T-helper 1 cell treated with Interleukin-12 subunit alpha and Interleukin-12 subunit beta and Interleukin-4 antibody, amounts not matched to agents 30 ng/mL and 1 ng/mL, for 36 hours (primary cell): ENCODE measurements at regions not wholly inside any gene's neighbourhood (a gene's known extent, or its start where the extent isn't known, plus 50 kb on each side); places are given as distances from the start of the nearest gene placed in this dataset.

ENCODE experiments used
- intact Hi-C: fragments of 100-400 bp; cut with micrococcal nuclease; formaldehyde crosslinking; loops from one replicate; pipeline ENCODE4 v1.15.1; 2024

DNA sequence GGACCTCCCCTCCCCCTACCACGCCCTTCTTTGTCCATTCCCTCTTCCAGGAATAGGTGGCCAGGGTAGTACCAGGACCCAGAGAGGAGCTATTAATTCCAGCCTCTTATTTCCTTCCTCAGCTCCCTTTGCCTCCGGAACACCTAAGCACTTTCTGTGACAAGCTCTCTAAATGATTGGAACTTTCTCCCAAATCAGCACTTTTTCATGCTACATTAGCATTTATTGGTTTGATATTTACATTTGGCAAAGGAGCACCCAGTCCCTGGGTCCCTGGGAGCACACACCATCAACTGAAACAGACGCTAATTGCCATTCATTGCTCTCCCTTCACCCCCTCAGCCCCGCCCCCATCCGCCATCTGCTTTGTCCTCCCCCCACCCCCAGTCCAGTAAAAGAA is 182.0 kb upstream of the BCOR start:
- intact Hi-C loops, result loop anchor here (2.0 to 5.0 kb wide), 3 partner anchors 425 to 1082 kb away; no protein-coding TSS in a partner anchor

DNA sequence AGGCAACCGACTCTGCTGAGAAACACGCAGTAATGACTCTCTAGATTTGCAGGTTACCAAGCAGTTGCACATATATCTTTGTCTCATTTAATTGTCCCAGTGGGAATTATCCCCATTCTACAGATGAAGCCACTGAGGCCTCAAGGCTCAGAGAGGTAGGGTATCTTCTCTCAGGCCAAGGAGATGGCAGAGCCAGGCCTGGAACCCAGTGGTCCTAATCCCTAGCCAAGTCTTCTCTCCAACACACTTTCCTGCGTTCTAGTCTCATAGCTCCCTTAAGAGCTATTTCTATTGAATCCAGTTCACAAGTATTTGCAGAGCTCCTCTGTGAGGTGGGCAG is 181.3 kb upstream of the BCOR start:
- intact Hi-C loops, result loop anchor here (2.0 kb wide), 1 partner anchor 424 kb away; no protein-coding TSS in a partner anchor

GRCh38 chrX:40278340-40279090 is 180.8 kb upstream of the BCOR start:
- intact Hi-C loops, result loop anchor here (2.0 kb wide), 1 partner anchor 424 kb away; no protein-coding TSS in a partner anchor

DNA sequence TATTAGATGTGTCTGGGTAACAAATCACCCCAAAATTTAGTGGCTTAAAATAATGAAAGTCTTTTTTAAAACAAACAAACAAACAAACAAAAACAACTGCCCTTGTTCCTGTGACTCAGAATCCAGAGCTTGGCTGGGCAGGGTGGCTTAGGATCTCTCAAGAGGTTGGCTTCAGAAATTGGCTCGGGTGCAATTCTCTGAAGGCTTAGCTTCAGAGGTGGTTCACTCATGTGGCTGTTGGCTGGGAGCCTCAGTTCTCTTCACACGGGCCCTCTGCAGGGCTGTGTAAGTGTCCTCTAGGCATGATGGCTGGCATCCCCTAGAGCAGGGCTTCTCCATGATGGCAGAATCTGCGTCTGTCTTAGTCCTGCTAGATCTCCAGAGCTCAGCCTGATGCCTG is 179.9 kb upstream of the BCOR start:
- intact Hi-C loops, result loop anchor here (2.0 kb wide), 1 partner anchor 423 kb away; no protein-coding TSS in a partner anchor

- intact Hi-C loops, result no loop called here
These were observed 175.7 kb upstream of the BCOR start for GRCh38 chrX:40273356-40274050.

DNA sequence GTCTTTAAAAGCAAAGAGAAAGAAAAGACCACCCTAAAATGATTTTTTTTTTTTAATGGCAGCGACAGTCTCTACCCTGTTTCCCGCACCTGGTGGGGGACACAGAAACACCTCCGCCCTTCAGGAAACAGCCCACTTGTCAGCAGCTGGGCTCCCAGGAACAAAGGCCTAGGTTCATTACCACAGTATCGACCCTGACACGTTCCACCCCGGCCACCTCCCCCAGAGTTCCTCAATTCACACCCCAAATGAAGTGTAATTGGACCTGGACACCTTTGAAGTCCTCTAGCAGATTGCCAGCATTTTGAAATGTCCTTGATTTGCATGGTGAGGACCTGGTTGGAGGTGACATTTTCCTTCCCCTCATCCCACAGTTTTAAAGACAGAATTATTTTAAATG is 175.0 kb upstream of the BCOR start:
- intact Hi-C loops, result no loop called here

DNA sequence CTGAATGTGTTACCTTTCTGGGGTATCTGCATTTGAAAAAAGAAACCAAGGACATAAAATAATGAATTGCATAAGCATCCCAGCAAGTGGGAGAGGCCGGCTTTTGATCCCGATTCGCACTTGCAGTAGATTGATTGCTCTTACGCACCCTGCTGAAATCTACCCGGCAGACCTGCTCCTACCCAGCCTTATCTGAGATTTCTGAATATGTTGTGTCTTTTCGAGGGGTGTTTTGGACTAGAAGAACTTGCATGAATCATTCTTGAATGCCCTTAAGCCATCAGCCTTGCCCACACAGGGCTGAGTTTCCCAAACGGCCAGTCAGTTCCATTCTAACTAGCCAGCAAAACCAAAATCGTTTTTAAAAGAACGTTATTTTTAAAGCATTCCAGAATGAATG is 174.4 kb upstream of the BCOR start:
- intact Hi-C loops, result no loop called here

DNA sequence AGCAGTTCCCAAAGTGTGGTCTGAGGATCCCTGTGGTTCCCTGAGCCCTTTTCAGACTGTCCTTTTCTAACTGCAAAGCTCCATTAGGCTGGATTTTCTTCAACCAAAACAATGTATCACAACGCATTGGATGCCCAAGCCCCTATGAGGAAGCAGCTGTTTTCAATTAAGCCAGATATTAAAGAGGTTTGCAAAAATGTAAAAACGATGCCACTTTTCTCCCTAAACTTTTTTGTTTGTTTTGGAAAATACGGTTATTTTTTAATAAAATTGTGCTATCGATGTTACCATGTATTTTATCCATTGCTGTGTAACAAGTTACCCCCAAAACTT is 170.4 kb upstream of the BCOR start:
- intact Hi-C loops, result loop anchor here (5.0 kb wide), 3 partner anchors 171 to 536 kb away; partner anchors contain the start of gene BCOR

DNA sequence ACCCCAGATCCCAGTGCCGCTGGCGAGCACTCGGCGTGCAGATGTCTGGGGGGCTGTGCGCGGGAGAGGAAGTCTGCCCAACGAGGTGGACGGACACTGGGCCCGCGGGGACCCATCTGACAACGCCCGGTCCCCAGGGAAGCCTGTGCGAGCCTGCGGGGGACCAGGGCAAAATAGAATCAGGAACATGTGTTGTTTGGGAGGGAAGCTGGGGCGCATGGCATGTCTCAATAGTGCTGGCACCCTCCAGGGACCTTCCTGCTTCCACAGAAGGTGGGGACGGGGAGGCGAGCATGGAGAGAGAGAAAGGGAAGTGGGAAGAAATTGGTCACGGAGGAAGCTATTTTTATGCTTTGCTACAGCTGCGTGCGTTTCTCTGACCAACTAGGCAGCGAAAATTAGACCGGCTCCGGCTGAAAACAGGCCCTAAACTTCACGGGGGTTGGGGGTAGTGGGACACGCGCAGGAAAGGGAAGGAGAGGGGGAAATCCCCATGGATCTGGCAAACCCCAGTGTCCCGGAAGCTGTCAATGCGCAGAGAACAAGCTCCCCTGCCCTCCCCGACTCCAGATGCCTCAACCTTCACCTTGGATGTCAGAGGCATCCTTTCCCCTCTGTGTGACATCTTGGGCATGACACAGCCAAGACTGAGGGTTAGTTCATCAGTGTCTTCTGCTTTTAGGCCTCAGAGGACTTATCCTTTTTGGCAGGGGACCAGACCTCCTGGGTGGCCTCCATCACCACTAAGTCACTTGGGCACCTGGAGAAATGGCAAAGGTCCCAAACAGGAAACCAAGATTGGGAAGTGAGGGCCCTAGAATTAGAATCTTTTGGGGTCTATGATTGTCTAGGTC is 169.8 kb upstream of the BCOR start:
- intact Hi-C loops, result loop anchor here (2.0 to 5.0 kb wide), 5 partner anchors 97 to 615 kb away; partner anchors contain the start of gene BCOR

DNA sequence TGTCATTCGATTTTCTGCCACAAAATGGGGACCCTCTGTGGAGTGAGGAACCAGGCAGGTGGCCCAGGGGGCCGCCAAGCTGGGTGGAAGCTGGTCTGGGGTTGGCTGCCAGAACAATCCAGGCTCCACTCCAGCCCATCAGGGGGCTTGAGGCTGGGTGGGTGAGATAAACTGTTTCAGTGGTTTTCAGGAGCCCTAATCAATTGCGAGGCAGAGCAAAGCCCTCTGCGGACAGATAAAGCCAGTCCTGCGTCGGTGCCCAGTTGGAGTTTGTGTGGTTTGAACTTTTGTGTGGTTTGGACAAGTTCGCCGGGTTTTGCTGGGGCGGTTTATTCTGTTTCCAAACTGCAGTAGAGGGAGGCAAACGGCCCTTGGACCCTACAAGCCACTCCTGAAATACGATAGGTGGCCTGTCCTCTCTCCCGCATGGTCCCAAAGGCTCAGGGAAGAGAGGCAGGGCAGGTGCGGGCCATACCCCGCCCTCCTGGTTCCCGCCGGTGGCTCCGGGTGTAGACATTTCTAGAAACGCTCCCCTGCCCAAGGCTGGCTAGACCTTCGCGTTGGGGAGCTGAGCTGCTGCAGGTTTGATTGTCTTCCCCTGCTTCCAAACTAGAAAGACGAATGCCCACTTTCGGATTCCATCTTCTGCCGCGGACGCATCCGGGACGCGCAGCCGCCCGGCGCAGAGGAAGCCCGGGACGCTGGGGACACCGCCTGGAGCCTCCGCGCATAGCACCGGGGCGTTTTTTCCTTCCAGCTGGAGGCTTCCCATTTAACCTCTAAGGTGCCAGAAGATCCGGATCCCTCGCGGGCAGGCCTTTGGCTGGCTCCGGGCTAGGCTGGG is 169.0 kb upstream of the BCOR start:
- intact Hi-C loops, result loop anchor here (1.0 to 5.0 kb wide), 6 partner anchors 96 to 614 kb away; partner anchors contain the start of gene BCOR

GRCh38 chrX:40265936-40266335 is 168.2 kb upstream of the BCOR start:
- intact Hi-C loops, result loop anchor here (1.0 to 5.0 kb wide), 6 partner anchors 95 to 613 kb away; partner anchors contain the start of gene BCOR

GRCh38 chrX:40263014-40263560 is 165.3 kb upstream of the BCOR start:
- intact Hi-C loops, result no loop called here

DNA sequence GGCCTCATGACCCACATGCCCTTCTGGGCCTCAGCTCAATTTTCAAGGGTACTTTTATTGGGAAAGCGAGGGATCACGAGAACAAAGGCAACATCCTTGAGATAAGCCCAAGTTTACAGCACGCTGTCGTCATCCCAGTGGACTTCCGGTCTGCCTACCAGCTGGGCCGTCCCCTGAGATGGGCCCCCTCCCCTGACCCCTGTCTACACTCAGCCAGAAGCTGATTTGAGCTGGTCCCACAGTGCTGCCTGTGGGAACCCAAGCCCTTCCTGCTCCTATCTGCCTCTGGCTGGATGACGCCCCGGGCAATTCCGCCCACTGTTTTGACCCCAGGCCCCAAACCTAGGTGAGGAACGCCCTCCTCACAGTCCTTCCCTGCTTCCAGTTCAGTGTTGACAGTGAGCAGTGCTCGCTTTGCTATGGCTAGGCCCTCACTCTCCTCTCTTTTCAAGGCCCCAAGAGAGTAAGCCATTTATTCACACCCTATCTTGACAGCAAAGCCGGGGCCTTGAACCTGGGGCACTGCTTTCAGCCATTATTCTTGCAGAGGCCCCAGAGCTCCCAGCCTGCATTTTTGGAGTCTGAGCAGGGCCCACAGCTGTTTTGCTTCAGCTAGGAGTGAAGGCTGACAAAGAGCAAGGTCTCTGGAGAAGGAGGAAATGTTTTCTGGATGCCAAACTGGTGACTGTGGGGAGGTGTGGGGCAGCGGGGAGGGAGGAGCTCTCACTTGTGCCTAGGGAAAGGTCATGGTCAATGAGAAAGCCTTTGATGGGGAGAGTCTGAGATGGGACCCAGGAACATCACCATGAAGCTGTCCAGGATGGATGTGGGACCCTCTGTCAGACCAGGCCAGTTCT is 164.6 kb upstream of the BCOR start:
- intact Hi-C loops, result no loop called here

- intact Hi-C loops, result no loop called here
These were observed 164.0 kb upstream of the BCOR start for GRCh38 chrX:40261833-40262156.

DNA sequence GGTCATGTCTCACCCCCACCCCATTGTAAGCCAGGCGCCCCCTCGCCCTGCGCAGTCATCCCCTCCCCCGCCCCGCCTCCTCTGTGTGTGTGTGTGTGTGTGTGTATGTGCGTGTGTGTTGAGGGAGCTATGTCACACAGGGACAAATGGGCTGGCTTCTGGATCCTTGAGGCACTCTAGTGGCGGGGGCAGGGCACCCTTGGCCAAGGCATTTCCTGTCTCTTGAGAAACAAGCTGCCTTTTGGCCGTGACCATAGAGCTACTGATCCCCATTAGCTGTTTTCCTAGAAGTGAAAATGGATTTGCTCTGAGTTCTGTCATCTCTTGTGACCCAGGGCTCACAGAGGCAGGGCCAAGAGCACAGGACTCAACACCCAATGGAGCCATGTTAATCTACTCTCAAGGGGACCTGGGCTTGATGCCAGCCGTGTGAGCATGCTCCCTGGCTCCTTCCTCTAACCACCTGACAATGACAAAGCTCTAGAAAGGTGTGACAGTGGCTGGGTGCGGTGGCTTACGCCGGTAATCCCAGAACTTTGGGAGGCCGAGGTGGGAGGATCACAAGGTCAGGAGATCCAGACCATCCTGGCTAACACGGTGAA is 162.5 kb upstream of the BCOR start:
- intact Hi-C loops, result no loop called here

DNA sequence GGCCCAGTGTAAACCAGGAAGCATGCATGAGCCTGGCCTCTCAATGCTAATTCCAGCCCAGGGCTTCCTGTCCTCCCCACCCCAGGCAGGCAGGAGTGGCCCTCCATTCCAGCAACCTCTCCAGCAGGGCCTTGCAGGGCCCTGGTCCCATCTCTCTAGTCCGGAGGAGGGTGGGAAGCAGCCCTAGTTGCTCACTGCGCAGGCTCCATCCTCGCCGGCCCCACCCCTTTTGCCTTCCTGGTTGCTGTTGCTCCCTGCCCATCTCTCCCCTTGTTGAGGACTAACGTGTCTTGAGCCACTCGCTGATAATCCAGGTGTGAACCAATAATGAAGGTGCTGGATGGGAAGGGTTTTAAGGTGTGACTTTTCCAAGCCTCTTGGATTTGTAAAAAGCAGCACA is 161.2 kb upstream of the BCOR start:
- intact Hi-C loops, result no loop called here

GRCh38 chrX:40253771-40254170 is 156.0 kb upstream of the BCOR start:
- intact Hi-C loops, result no loop called here

DNA sequence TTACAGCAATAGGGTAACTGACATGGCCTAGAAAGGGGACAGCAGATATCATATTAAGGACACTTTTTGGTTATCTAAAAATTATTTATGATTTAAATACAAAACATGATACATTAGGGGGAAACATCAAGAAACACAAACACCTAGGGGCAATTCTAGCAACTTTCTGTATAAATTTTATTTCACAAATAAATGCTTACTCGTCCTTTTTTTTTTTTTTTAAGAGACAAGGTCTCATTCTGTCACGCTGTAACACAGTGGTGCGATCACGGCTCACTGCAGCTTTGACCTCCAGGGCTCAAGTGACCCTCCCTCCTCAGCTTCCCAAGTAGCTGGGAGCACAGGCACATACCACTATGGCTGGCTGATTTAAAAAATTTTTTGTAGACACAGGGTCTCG is 151.8 kb upstream of the BCOR start:
- intact Hi-C loops, result no loop called here

DNA sequence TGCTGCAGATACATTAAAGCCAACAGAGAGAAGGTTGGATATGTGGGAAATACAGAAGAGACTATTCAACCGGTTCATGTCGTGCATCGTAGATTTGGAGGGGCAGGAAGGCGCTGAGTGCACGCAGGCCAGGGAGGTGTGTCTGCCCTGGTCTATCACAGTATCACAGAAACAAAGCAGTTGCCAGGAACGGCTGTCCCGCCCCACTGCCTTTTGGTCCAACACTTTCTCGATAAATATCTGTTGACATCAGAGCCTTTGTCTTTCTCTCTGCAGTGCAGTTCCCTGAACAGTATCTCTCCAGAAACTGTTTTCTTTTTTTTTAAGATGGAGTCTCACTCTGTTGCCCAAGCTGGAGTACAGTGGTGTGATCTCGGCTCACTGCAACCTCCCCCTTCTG is 151.1 kb upstream of the BCOR start:
- intact Hi-C loops, result no loop called here
